ENCODE measurements at regions not wholly inside any gene's neighbourhood (a gene's known extent, or its start where the extent isn't known, plus 50 kb on each side); places are given as distances from the start of the nearest gene placed in this dataset.

GRCh38 chr12:42804928-42805327 lies 215.4 kb upstream of the PRICKLE1 start:
- Histone ChIP-seq H3K27ac (ENCODE audit: low read depth, low read length) (no peak overlapping the region), H3K36me3 (ENCODE audit: insufficient read depth, low read length) (no peaks in the 10 kb centered on the region), H3K9me3 (ENCODE audit: low read length) (no peaks in the 10 kb centered on the region), H3K4me1 (ENCODE audit: insufficient read depth, low read length) (no peaks in the 10 kb centered on the region), H3K4me3 (ENCODE audit: low read length) (no peak overlapping the region), H3K27me3 (ENCODE audit: insufficient read depth, low read length, poor library complexity, severe bottlenecking) (no peaks in the 10 kb centered on the region)
- Mint-ChIP-seq H3K27ac (no peak overlapping the region), H3K9me3 (peaks cover 0 to 4% (median 0%) of the 10 kb centered on the region in 5 donors), H3K27me3 (peaks cover 0 to 6% of the 10 kb centered on the region in 2 donors), H3K4me1 (no peaks in the 10 kb centered on the region), H3K4me3 (no peak overlapping the region), H3K36me3 (no peaks in the 10 kb centered on the region)
- CTCF ChIA-PET: no interaction called here
- POLR2A ChIA-PET: no interaction called here
- no peak for DNase-seq

GRCh38 chr12:42802785-42803189 lies 213.2 kb upstream of the PRICKLE1 start:
- Mint-ChIP-seq H3K9me3 (peaks cover 0 to 4% (median 0%) of the 10 kb centered on the region in 5 donors), H3K36me3 (no peaks in the 10 kb centered on the region), H3K27me3 (peaks cover 0 to 6% of the 10 kb centered on the region in 2 donors), H3K27ac (no peak overlapping the region), H3K4me3 (no peak overlapping the region), H3K4me1 (no peaks in the 10 kb centered on the region)
- ChIA-PET CTCF (no interaction called here), POLR2A (no interaction called here)
- H3K27ac ChIP-seq (ENCODE audit: low read depth, low read length): no peak overlapping the region
- H3K9me3 ChIP-seq (ENCODE audit: low read length): no peaks in the 10 kb centered on the region
- H3K4me1 ChIP-seq (ENCODE audit: insufficient read depth, low read length): no peaks in the 10 kb centered on the region
- no peaks in the 10 kb centered on the region for H3K36me3 ChIP-seq (ENCODE audit: insufficient read depth, low read length)
- no peaks in the 10 kb centered on the region for H3K27me3 ChIP-seq (ENCODE audit: insufficient read depth, low read length, poor library complexity, severe bottlenecking)
- H3K4me3 ChIP-seq (ENCODE audit: low read length): no peak overlapping the region
- DNase-seq: no peak

GRCh38 chr12:42801271-42801670 lies 211.7 kb upstream of the PRICKLE1 start:
- H3K4me1 ChIP-seq (ENCODE audit: insufficient read depth, low read length): no peaks in the 10 kb centered on the region
- Mint-ChIP-seq H3K4me3 (no peak overlapping the region), H3K27ac (no peak overlapping the region), H3K4me1 (no peaks in the 10 kb centered on the region), H3K27me3 (peaks cover 0 to 6% of the 10 kb centered on the region in 2 donors), H3K36me3 (no peaks in the 10 kb centered on the region), H3K9me3 (peaks cover 0 to 4% (median 0%) of the 10 kb centered on the region in 5 donors)
- H3K27me3 ChIP-seq (ENCODE audit: insufficient read depth, low read length, poor library complexity, severe bottlenecking): no peaks in the 10 kb centered on the region
- H3K27ac ChIP-seq (ENCODE audit: low read depth, low read length): no peak overlapping the region
- ChIA-PET CTCF (no interaction called here), POLR2A (no interaction called here)
- DNase-seq: no peak
- H3K36me3 ChIP-seq (ENCODE audit: insufficient read depth, low read length): no peaks in the 10 kb centered on the region
- H3K4me3 ChIP-seq (ENCODE audit: low read length): no peak overlapping the region
- no peaks in the 10 kb centered on the region for H3K9me3 ChIP-seq (ENCODE audit: low read length)

GRCh38 chr12:42799966-42800365 lies 210.4 kb upstream of the PRICKLE1 start:
- Mint-ChIP-seq H3K9me3 (peaks cover 0 to 2% (median 0%) of the 10 kb centered on the region in 5 donors), H3K27ac (no peak overlapping the region), H3K36me3 (no peaks in the 10 kb centered on the region), H3K4me1 (no peaks in the 10 kb centered on the region), H3K27me3 (no peaks in the 10 kb centered on the region), H3K4me3 (no peak overlapping the region)
- Histone ChIP-seq H3K4me1 (ENCODE audit: insufficient read depth, low read length) (no peaks in the 10 kb centered on the region), H3K9me3 (ENCODE audit: low read length) (no peaks in the 10 kb centered on the region), H3K27ac (ENCODE audit: low read depth, low read length) (no peak overlapping the region), H3K36me3 (ENCODE audit: insufficient read depth, low read length) (no peaks in the 10 kb centered on the region), H3K27me3 (ENCODE audit: insufficient read depth, low read length, poor library complexity, severe bottlenecking) (no peaks in the 10 kb centered on the region), H3K4me3 (ENCODE audit: low read length) (no peak overlapping the region)
- CTCF ChIA-PET: no interaction called here
- POLR2A ChIA-PET: no interaction called here
- DNase-seq: no peak

GRCh38 chr12:42798811-42799438 lies 209.4 kb upstream of the PRICKLE1 start:
- no peak overlapping the region for H3K4me3 ChIP-seq (ENCODE audit: low read length)
- POLR2A ChIA-PET: no interaction called here
- no peaks in the 10 kb centered on the region for H3K27me3 ChIP-seq (ENCODE audit: insufficient read depth, low read length, poor library complexity, severe bottlenecking)
- Mint-ChIP-seq H3K27me3 (no peaks in the 10 kb centered on the region), H3K27ac (no peak overlapping the region), H3K4me3 (no peak overlapping the region), H3K36me3 (no peaks in the 10 kb centered on the region), H3K9me3 (peaks cover 0 to 2% (median 0%) of the 10 kb centered on the region in 5 donors), H3K4me1 (no peaks in the 10 kb centered on the region)
- no peaks in the 10 kb centered on the region for H3K4me1 ChIP-seq (ENCODE audit: insufficient read depth, low read length)
- H3K27ac ChIP-seq (ENCODE audit: low read depth, low read length): no peak overlapping the region
- no peaks in the 10 kb centered on the region for H3K36me3 ChIP-seq (ENCODE audit: insufficient read depth, low read length)
- CTCF ChIA-PET: no interaction called here
- no peaks in the 10 kb centered on the region for H3K9me3 ChIP-seq (ENCODE audit: low read length)
- no peak for DNase-seq

- CTCF ChIA-PET: no interaction called here
- no peak for DNase-seq
- Mint-ChIP-seq H3K9me3 (peaks cover 0 to 2% (median 0%) of the 10 kb centered on the region in 5 donors), H3K27ac (no peak overlapping the region), H3K27me3 (no peaks in the 10 kb centered on the region), H3K4me1 (no peaks in the 10 kb centered on the region), H3K36me3 (no peaks in the 10 kb centered on the region), H3K4me3 (no peak overlapping the region)
- H3K27ac ChIP-seq (ENCODE audit: low read depth, low read length): no peak overlapping the region
- POLR2A ChIA-PET: no interaction called here
- H3K27me3 ChIP-seq (ENCODE audit: insufficient read depth, low read length, poor library complexity, severe bottlenecking): no peaks in the 10 kb centered on the region
- no peaks in the 10 kb centered on the region for H3K4me1 ChIP-seq (ENCODE audit: insufficient read depth, low read length)
- H3K36me3 ChIP-seq (ENCODE audit: insufficient read depth, low read length): no peaks in the 10 kb centered on the region
- H3K4me3 ChIP-seq (ENCODE audit: low read length): no peak overlapping the region
- no peaks in the 10 kb centered on the region for H3K9me3 ChIP-seq (ENCODE audit: low read length)
These were observed 205.3 kb upstream of the PRICKLE1 start for GRCh38 chr12:42794806-42795205.

GRCh38 chr12:42793166-42793565 lies 203.6 kb upstream of the PRICKLE1 start:
- Mint-ChIP-seq H3K4me1 (no peaks in the 10 kb centered on the region), H3K4me3 (no peak overlapping the region), H3K9me3 (peaks cover 0 to 2% (median 0%) of the 10 kb centered on the region in 5 donors), H3K27ac (no peak overlapping the region), H3K27me3 (no peaks in the 10 kb centered on the region), H3K36me3 (no peaks in the 10 kb centered on the region)
- Histone ChIP-seq H3K4me3 (ENCODE audit: low read length) (no peak overlapping the region), H3K36me3 (ENCODE audit: insufficient read depth, low read length) (no peaks in the 10 kb centered on the region), H3K27me3 (ENCODE audit: insufficient read depth, low read length, poor library complexity, severe bottlenecking) (no peaks in the 10 kb centered on the region), H3K27ac (ENCODE audit: low read depth, low read length) (no peak overlapping the region), H3K4me1 (ENCODE audit: insufficient read depth, low read length) (no peaks in the 10 kb centered on the region), H3K9me3 (ENCODE audit: low read length) (no peaks in the 10 kb centered on the region)
- CTCF ChIA-PET: no interaction called here
- DNase-seq: no peak
- POLR2A ChIA-PET: no interaction called here

- Histone ChIP-seq H3K27me3 (ENCODE audit: insufficient read depth, low read length, poor library complexity, severe bottlenecking) (no peaks in the 10 kb centered on the region), H3K9me3 (ENCODE audit: low read length) (no peaks in the 10 kb centered on the region), H3K27ac (ENCODE audit: low read depth, low read length) (no peak overlapping the region), H3K4me3 (ENCODE audit: low read length) (no peak overlapping the region), H3K4me1 (ENCODE audit: insufficient read depth, low read length) (no peaks in the 10 kb centered on the region), H3K36me3 (ENCODE audit: insufficient read depth, low read length) (no peaks in the 10 kb centered on the region)
- H3K4me1 Mint-ChIP-seq: no peaks in the 10 kb centered on the region
- no peak for DNase-seq
- H3K27me3 Mint-ChIP-seq: no peaks in the 10 kb centered on the region
- H3K4me3 Mint-ChIP-seq: no peak overlapping the region
- CTCF ChIA-PET: no interaction called here
- peaks cover 0 to 2% (median 0%) of the 10 kb centered on the region in 5 donors for H3K9me3 Mint-ChIP-seq
- POLR2A ChIA-PET: no interaction called here
- no peaks in the 10 kb centered on the region for H3K36me3 Mint-ChIP-seq
- H3K27ac Mint-ChIP-seq: no peak overlapping the region
These were observed 202.7 kb upstream of the PRICKLE1 start for GRCh38 chr12:42792265-42792664.

- Histone ChIP-seq H3K9me3 (ENCODE audit: low read length) (no peaks in the 10 kb centered on the region), H3K27me3 (ENCODE audit: insufficient read depth, low read length, poor library complexity, severe bottlenecking) (no peaks in the 10 kb centered on the region), H3K27ac (ENCODE audit: low read depth, low read length) (no peak overlapping the region), H3K4me3 (ENCODE audit: low read length) (no peak overlapping the region), H3K36me3 (ENCODE audit: insufficient read depth, low read length) (no peaks in the 10 kb centered on the region), H3K4me1 (ENCODE audit: insufficient read depth, low read length) (no peaks in the 10 kb centered on the region)
- no peaks in the 10 kb centered on the region for H3K4me1 Mint-ChIP-seq
- peaks cover 0 to under 1% (median 0%) of the 10 kb centered on the region in 5 donors for H3K9me3 Mint-ChIP-seq
- no peaks in the 10 kb centered on the region for H3K36me3 Mint-ChIP-seq
- H3K27me3 Mint-ChIP-seq: no peaks in the 10 kb centered on the region
- CTCF ChIA-PET: no interaction called here
- DNase-seq: no peak
- no peak overlapping the region for H3K27ac Mint-ChIP-seq
- no peak overlapping the region for H3K4me3 Mint-ChIP-seq
- POLR2A ChIA-PET: no interaction called here
These were observed 201.9 kb upstream of the PRICKLE1 start for GRCh38 chr12:42791399-42791798.
